PC-3 (cell line): ENCODE measurements at regions not wholly inside any gene's neighbourhood (a gene's known extent, or its start where the extent isn't known, plus 50 kb on each side); places are given as distances from the start of the nearest gene placed in this dataset.

Source experiments
- CTCF ChIP-seq: fragments of 300-600 bp; sonication (generic); conservative IDR thresholded peaks from 2 replicates; pipeline ENCODE4 v1.5.1; 2017; ENCODE audit warnings: antibody characterized with exemption, low read depth, mild to moderate bottlenecking, low read length
- EZH2 ChIP-seq: fragments of 300-600 bp; sonication (generic); IDR thresholded peaks from one replicate; pipeline ENCODE4 v1.6.1; 2017; ENCODE audit warnings: antibody characterized with exemption, mild to moderate bottlenecking, low read length; ENCODE audit not compliant: unreplicated experiment
- EZH2phosphoT487 ChIP-seq: fragments of 300-600 bp; sonication (generic); IDR thresholded peaks from 2 replicates; pipeline ENCODE4 v1.6.1; 2018; ENCODE audit warnings: mild to moderate bottlenecking, antibody characterized with exemption, low read length, borderline replicate concordance

GRCh38 chr9:31290731-31291130 is 1093.7 kb upstream of the ACO1 start:
- TF ChIP-seq EZH2phosphoT487 (no peak), CTCF (no peak), EZH2 (no peak)
